BLaER1 (cell line): ENCODE measurements at regions not wholly inside any gene's neighbourhood (a gene's known extent, or its start where the extent isn't known, plus 50 kb on each side); places are given as distances from the start of the nearest gene placed in this dataset.
"Not testable (repeated sequence)": the region's sequence is repeated elsewhere in the genome, so short reads cannot be mapped to it uniquely, and the experiment has no call there.

Experiments used
- H3K27ac ChIP-seq: shearing (Covaris generic); formaldehyde crosslinking; 2 replicates; pipeline ENCODE4 v1.8.1; 2022
- H3K27me3 ChIP-seq: shearing (Covaris generic); formaldehyde crosslinking; 2 replicates; pipeline ENCODE4 v1.8.1; 2022
- H3K36me3 ChIP-seq: shearing (Covaris generic); formaldehyde crosslinking; 2 replicates; pipeline ENCODE4 v1.8.1; 2022
- H3K4me1 ChIP-seq: shearing (Covaris generic); formaldehyde crosslinking; 2 replicates; pipeline ENCODE4 v1.8.1; 2022
- H3K4me2 ChIP-seq: shearing (Covaris generic); formaldehyde crosslinking; 2 replicates; pipeline ENCODE4 v1.8.1; 2022
- H3K4me3 ChIP-seq: shearing (Covaris generic); formaldehyde crosslinking; 2 replicates; pipeline ENCODE4 v1.8.1; 2022
- H3K9ac ChIP-seq: shearing (Covaris generic); formaldehyde crosslinking; 2 replicates; pipeline ENCODE4 v1.8.1; 2022
- H3K9me3 ChIP-seq: shearing (Covaris generic); formaldehyde crosslinking; 2 replicates; pipeline ENCODE4 v1.8.1; 2022
- H4K20me1 ChIP-seq: shearing (Covaris generic); formaldehyde crosslinking; 2 replicates; pipeline ENCODE4 v1.8.1; 2022
- Cebpa-rat ChIP-seq: shearing (Covaris generic); IDR thresholded peaks from 2 replicates; pipeline ENCODE4 v1.8.1; 2022

- Histone ChIP-seq H3K4me3 (no peak overlapping the region), H3K27me3 (no peaks in the 10 kb centered on the region), H3K4me1 (no peaks in the 10 kb centered on the region), H3K36me3 (no peaks in the 10 kb centered on the region), H3K27ac (no peak overlapping the region), H3K9ac (no peak overlapping the region), H4K20me1 (no peaks in the 10 kb centered on the region), H3K4me2 (no peak overlapping the region), H3K9me3 (no peaks in the 10 kb centered on the region)
- no peak for TF ChIP-seq Cebpa-rat
Observed at GRCh38 chr17:34012709-34013375, 242.2 kb upstream of the CCL2 start.

DNA sequence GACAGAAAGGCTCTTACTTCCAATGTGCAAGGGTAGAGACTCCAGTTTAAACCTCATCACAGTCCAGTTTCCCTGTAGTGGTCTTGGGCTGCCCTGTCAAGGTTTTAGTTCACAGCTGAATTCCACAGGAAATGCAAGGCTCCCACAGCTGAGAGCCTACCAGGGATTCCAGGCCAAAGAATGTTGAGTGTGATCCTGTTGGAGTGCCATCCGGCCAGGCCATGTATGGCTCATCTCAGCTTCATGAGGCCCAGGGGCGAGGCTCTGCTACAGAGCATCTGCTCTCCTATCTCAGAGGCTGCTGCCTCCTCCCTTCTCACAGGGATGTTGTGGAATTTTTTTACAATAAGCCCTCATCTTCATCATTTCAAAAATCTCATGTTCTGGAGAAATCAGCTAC is 239.8 kb upstream of the CCL2 start:
- Histone ChIP-seq H3K27me3 (no peaks in the 10 kb centered on the region), H3K9me3 (no peaks in the 10 kb centered on the region), H3K36me3 (no peaks in the 10 kb centered on the region), H4K20me1 (no peaks in the 10 kb centered on the region), H3K4me2 (no peak overlapping the region), H3K4me1 (no peaks in the 10 kb centered on the region), H3K9ac (no peak overlapping the region), H3K27ac (no peak overlapping the region), H3K4me3 (no peak overlapping the region)
- TF ChIP-seq Cebpa-rat = no peak

DNA sequence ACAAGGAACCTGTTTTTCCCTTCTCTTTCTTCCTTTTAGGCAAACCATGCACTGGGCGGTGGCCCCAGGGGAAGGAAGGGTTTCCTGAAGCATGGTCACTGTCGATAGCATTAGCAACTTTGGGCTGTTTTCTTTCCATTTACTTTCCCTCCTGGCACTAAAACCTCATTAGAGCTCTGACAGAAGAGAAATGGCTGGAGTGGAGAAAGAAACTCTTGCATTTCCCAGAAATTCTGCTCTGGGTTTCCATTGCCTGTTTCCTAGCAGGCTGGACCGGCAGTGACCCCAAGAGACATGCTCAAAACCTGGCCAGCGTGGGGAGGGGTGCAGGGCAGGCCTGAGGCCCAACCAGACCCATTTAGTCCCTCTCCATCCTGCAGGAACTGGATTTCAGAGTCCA is 230.7 kb upstream of the CCL2 start:
- Histone ChIP-seq H4K20me1 (no peaks in the 10 kb centered on the region), H3K27ac (no peak overlapping the region), H3K4me1 (no peaks in the 10 kb centered on the region), H3K9me3 (no peaks in the 10 kb centered on the region), H3K4me2 (no peak overlapping the region), H3K36me3 (no peaks in the 10 kb centered on the region), H3K9ac (no peak overlapping the region), H3K27me3 (no peaks in the 10 kb centered on the region), H3K4me3 (no peak overlapping the region)
- no peak for TF ChIP-seq Cebpa-rat

- Histone ChIP-seq H3K27ac (no peak overlapping the region), H3K9me3 (no peaks in the 10 kb centered on the region), H3K36me3 (no peaks in the 10 kb centered on the region), H3K9ac (no peak overlapping the region), H3K27me3 (no peaks in the 10 kb centered on the region), H4K20me1 (no peaks in the 10 kb centered on the region), H3K4me2 (no peak overlapping the region), H3K4me3 (no peak overlapping the region), H3K4me1 (no peaks in the 10 kb centered on the region)
- no peak for TF ChIP-seq Cebpa-rat
Observed at GRCh38 chr17:34024806-34025551, 230.1 kb upstream of the CCL2 start.

DNA sequence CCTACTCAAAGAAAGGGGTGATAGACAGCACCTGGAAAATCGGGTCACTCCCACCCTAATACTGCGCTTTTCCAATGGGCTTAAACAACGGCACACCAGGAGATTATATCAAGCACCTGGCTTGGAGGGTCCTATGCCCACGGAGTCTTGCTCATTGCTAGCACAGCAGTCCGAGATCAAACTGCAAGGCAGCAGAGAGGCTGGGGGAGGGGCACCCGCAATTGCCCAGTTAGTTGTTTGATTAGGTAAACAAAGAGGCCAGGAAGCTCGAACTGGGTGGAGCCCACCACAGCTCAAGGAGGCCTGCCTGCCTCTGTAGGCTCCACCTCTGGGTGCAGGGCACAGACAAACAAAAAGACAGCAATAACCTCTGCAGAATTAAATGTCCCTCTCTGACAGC is 224.5 kb upstream of the CCL2 start:
- not testable (repeated sequence) for H3K9me3 ChIP-seq, H3K36me3 ChIP-seq, H3K27ac ChIP-seq, H3K4me1 ChIP-seq, H3K4me3 ChIP-seq, H3K9ac ChIP-seq, H3K27me3 ChIP-seq, H4K20me1 ChIP-seq, H3K4me2 ChIP-seq

DNA sequence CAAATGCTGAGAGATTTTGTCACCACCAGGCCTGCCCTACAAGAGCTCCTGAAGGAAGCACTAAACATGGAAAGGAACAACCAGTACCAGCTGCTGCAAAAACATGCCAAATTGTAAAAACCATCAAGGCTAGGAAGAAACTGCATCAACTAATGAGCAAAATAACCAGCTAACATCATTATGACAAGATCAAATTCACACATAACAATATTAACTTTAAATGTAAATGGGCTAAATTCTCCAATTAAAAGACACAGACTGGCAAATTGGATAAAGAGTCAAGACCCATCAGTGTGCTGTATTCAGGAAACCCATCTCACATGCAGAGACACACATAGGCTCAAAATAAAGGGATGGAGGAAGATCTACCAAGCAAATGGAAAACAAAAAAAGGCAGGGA is 222.8 kb upstream of the CCL2 start:
- H3K4me1 ChIP-seq, H3K9me3 ChIP-seq, H3K27me3 ChIP-seq, H4K20me1 ChIP-seq, H3K9ac ChIP-seq, H3K4me2 ChIP-seq, H3K36me3 ChIP-seq, H3K27ac ChIP-seq, H3K4me3 ChIP-seq: not testable (repeated sequence)

- not testable (repeated sequence) for H3K27me3 ChIP-seq, H3K27ac ChIP-seq, H3K4me3 ChIP-seq, H4K20me1 ChIP-seq, H3K9me3 ChIP-seq, H3K4me1 ChIP-seq, H3K4me2 ChIP-seq, H3K36me3 ChIP-seq, H3K9ac ChIP-seq
Observed at GRCh38 chr17:34038786-34039185, 216.3 kb upstream of the CCL2 start.

- not testable (repeated sequence) for H3K36me3 ChIP-seq, H4K20me1 ChIP-seq, H3K4me3 ChIP-seq, H3K9me3 ChIP-seq, H3K4me1 ChIP-seq, H3K9ac ChIP-seq, H3K4me2 ChIP-seq, H3K27ac ChIP-seq, H3K27me3 ChIP-seq
Observed at GRCh38 chr17:34039213-34039612, 215.9 kb upstream of the CCL2 start.

- not testable (repeated sequence) for H3K9me3 ChIP-seq, H3K4me1 ChIP-seq, H3K36me3 ChIP-seq, H3K4me3 ChIP-seq, H3K4me2 ChIP-seq, H3K9ac ChIP-seq, H4K20me1 ChIP-seq, H3K27me3 ChIP-seq, H3K27ac ChIP-seq
Observed at GRCh38 chr17:34039759-34040555, 215.1 kb upstream of the CCL2 start.

- Histone ChIP-seq H3K9me3 (0 out of 2 replicates have a peak, but pooled peaks cover 5% of the 10 kb centered on the region), H3K27me3 (no peaks in the 10 kb centered on the region), H3K27ac (no peak overlapping the region), H3K4me2 (no peak overlapping the region), H4K20me1 (no peaks in the 10 kb centered on the region), H3K36me3 (no peaks in the 10 kb centered on the region), H3K9ac (no peak overlapping the region), H3K4me1 (no peaks in the 10 kb centered on the region), H3K4me3 (no peak overlapping the region)
- TF ChIP-seq Cebpa-rat = no peak
Observed at GRCh38 chr17:34045990-34046389, 209.1 kb upstream of the CCL2 start.
